ACC112 (cell line): ENCODE measurements at regions not wholly inside any gene's neighbourhood (a gene's known extent, or its start where the extent isn't known, plus 50 kb on each side); places are given as distances from the start of the nearest gene placed in this dataset.

ENCODE experiments used
- H2AFZ ChIP-seq: fragments of 200-600 bp; sonication (generic); one replicate; pipeline ENCODE4 v1.6.0; 2017; ENCODE audit warnings: antibody characterized with exemption, low read length; ENCODE audit not compliant: unreplicated experiment
- H3K27ac ChIP-seq: fragments of 200-600 bp; sonication (generic); 2 replicates; pipeline ENCODE4 v1.5.1; 2014; ENCODE audit warnings: low read depth, mild to moderate bottlenecking, antibody characterized with exemption, low read length, moderate library complexity
- H3K27me3 ChIP-seq: fragments of 200-600 bp; sonication (generic); 2 replicates; pipeline ENCODE4 v1.6.1; 2014; ENCODE audit warnings: mild to moderate bottlenecking, antibody characterized with exemption, low read length, moderate library complexity, mixed read lengths; ENCODE audit not compliant: insufficient read depth
- H3K36me3 ChIP-seq: fragments of 200-600 bp; sonication (generic); 2 replicates; pipeline ENCODE4 v1.6.1; 2016; ENCODE audit warnings: mild to moderate bottlenecking, antibody characterized with exemption, low read length, moderate library complexity, mixed read lengths; ENCODE audit not compliant: insufficient read depth
- H3K4me1 ChIP-seq: fragments of 200-600 bp; sonication (generic); one replicate; pipeline ENCODE4 v1.6.1; 2016; ENCODE audit warnings: low read length, mixed read lengths; ENCODE audit not compliant: insufficient read depth, unreplicated experiment, control insufficient read depth
- H3K4me3 ChIP-seq: fragments of 200-600 bp; sonication (generic); 2 replicates; pipeline ENCODE4 v1.5.1; 2014; ENCODE audit warnings: mild to moderate bottlenecking, low read depth, low read length
- H3K79me2 ChIP-seq: fragments of 200-600 bp; sonication (generic); one replicate; pipeline ENCODE4 v1.6.0; 2016; ENCODE audit warnings: low read length; ENCODE audit not compliant: control insufficient read depth, unreplicated experiment, insufficient read depth

GRCh38 chr3:24981309-24981708 lies 446.8 kb upstream of the RARB start:
- Histone ChIP-seq H3K27ac (no peak overlapping the region), H3K36me3 (no peaks in the 10 kb centered on the region), H3K27me3 (no peaks in the 10 kb centered on the region), H3K79me2 (no peaks in the 10 kb centered on the region), H2AFZ (no peak overlapping the region), H3K4me3 (no peak overlapping the region), H3K4me1 (no peaks in the 10 kb centered on the region)

- Histone ChIP-seq H3K27me3 (no peaks in the 10 kb centered on the region; the same call in 1 of the 2 replicates), H3K27ac (no peak overlapping the region), H3K36me3 (no peaks in the 10 kb centered on the region), H3K4me1 (no peaks in the 10 kb centered on the region), H3K79me2 (no peaks in the 10 kb centered on the region), H3K4me3 (no peak overlapping the region), H2AFZ (no peak overlapping the region)
Observed at GRCh38 chr3:24981924-24982323, 446.1 kb upstream of the RARB start.

GRCh38 chr3:24985668-24986067 lies 442.4 kb upstream of the RARB start:
- H3K4me3 ChIP-seq = no peak overlapping the region
- H3K36me3 ChIP-seq = no peaks in the 10 kb centered on the region
- no peaks in the 10 kb centered on the region for H3K4me1 ChIP-seq
- H2AFZ ChIP-seq = no peak overlapping the region
- no peaks in the 10 kb centered on the region for H3K79me2 ChIP-seq
- no peaks in the 10 kb centered on the region; the same call in 1 of the 2 replicates for H3K27me3 ChIP-seq
- H3K27ac ChIP-seq = no peak overlapping the region

GRCh38 chr3:24986612-24987011 lies 441.5 kb upstream of the RARB start:
- H2AFZ ChIP-seq = no peak overlapping the region
- no peaks in the 10 kb centered on the region for H3K4me1 ChIP-seq
- H3K27me3 ChIP-seq = no peaks in the 10 kb centered on the region; the same call in 1 of the 2 replicates
- no peak overlapping the region for H3K27ac ChIP-seq
- H3K79me2 ChIP-seq = no peaks in the 10 kb centered on the region
- no peak overlapping the region for H3K4me3 ChIP-seq
- H3K36me3 ChIP-seq = no peaks in the 10 kb centered on the region

- H3K36me3 ChIP-seq = no peaks in the 10 kb centered on the region
- H2AFZ ChIP-seq = no peak overlapping the region
- H3K27me3 ChIP-seq = 0 out of 2 replicates have a peak, but pooled peaks cover 4% of the 10 kb centered on the region
- no peaks in the 10 kb centered on the region for H3K79me2 ChIP-seq
- no peak overlapping the region for H3K4me3 ChIP-seq
- H3K27ac ChIP-seq = no peak overlapping the region
- no peaks in the 10 kb centered on the region for H3K4me1 ChIP-seq
Observed at GRCh38 chr3:24999357-24999756, 428.7 kb upstream of the RARB start.

GRCh38 chr3:25000971-25001591 lies 427.0 kb upstream of the RARB start:
- Histone ChIP-seq H2AFZ (no peak overlapping the region), H3K79me2 (no peaks in the 10 kb centered on the region), H3K27ac (no peak overlapping the region)

GRCh38 chr3:25002052-25002451 lies 426.0 kb upstream of the RARB start:
- Histone ChIP-seq H3K4me1 (no peaks in the 10 kb centered on the region), H3K27me3 (no peaks in the 10 kb centered on the region), H3K27ac (no peak overlapping the region), H3K4me3 (no peak overlapping the region), H3K79me2 (no peaks in the 10 kb centered on the region), H3K36me3 (no peaks in the 10 kb centered on the region), H2AFZ (no peak overlapping the region)

More at GRCh38 chr3:25000971-25001591, 427.0 kb upstream of the RARB start:
- H3K36me3 ChIP-seq = no peaks in the 10 kb centered on the region
- H3K4me1 ChIP-seq = no peaks in the 10 kb centered on the region
- 0 out of 2 replicates have a peak, but pooled peaks cover 4% of the 10 kb centered on the region for H3K27me3 ChIP-seq
- no peak overlapping the region for H3K4me3 ChIP-seq

- Histone ChIP-seq H3K27me3 (no peaks in the 10 kb centered on the region), H3K79me2 (no peaks in the 10 kb centered on the region), H3K4me1 (no peaks in the 10 kb centered on the region), H3K36me3 (no peaks in the 10 kb centered on the region), H3K4me3 (no peak overlapping the region), H2AFZ (no peak overlapping the region), H3K27ac (no peak overlapping the region)
Observed at GRCh38 chr3:25007974-25008658, 419.9 kb upstream of the RARB start.

GRCh38 chr3:25009665-25010064 lies 418.4 kb upstream of the RARB start:
- no peaks in the 10 kb centered on the region for H3K27me3 ChIP-seq
- H3K36me3 ChIP-seq = no peaks in the 10 kb centered on the region
- H3K4me3 ChIP-seq = no peak overlapping the region
- H3K4me1 ChIP-seq = no peaks in the 10 kb centered on the region
- H3K79me2 ChIP-seq = no peaks in the 10 kb centered on the region
- H3K27ac ChIP-seq = no peak overlapping the region
- no peak overlapping the region for H2AFZ ChIP-seq

- H3K36me3 ChIP-seq = no peaks in the 10 kb centered on the region
- H3K79me2 ChIP-seq = no peaks in the 10 kb centered on the region
- H3K27me3 ChIP-seq = no peaks in the 10 kb centered on the region
- no peak overlapping the region for H2AFZ ChIP-seq
- no peak overlapping the region for H3K4me3 ChIP-seq
- H3K27ac ChIP-seq = no peak overlapping the region
- no peaks in the 10 kb centered on the region for H3K4me1 ChIP-seq
Observed at GRCh38 chr3:25015599-25015998, 412.5 kb upstream of the RARB start.

GRCh38 chr3:25018909-25019308 lies 409.2 kb upstream of the RARB start:
- no peaks in the 10 kb centered on the region for H3K27me3 ChIP-seq
- H3K79me2 ChIP-seq = no peaks in the 10 kb centered on the region
- H2AFZ ChIP-seq = no peak overlapping the region
- no peaks in the 10 kb centered on the region for H3K4me1 ChIP-seq
- no peak overlapping the region for H3K27ac ChIP-seq
- H3K4me3 ChIP-seq = no peak overlapping the region
- H3K36me3 ChIP-seq = no peaks in the 10 kb centered on the region
